BJ (cell line): ENCODE measurements at regions not wholly inside any gene's neighbourhood (a gene's known extent, or its start where the extent isn't known, plus 50 kb on each side); places are given as distances from the start of the nearest gene placed in this dataset.

Experiments
- CTCF ChIA-PET: fragments of 350-600 bp; formaldehyde crosslinking; extraction: SDS; loops from one replicate; lab custom pipeline; 2021; ENCODE audit warnings: antibody characterized with exemption, inconsistent platforms; lab: Yijun Ruan, JAX
- POLR2A ChIA-PET: fragments of 300-600 bp; sonication (Branson Sonifier 250); formaldehyde crosslinking; extraction: SDS; loops from one replicate; lab custom pipeline; 2021; ENCODE audit warnings: antibody characterized with exemption; lab: Charles Lee
- DNase-seq: peaks from one replicate; pipeline ENCODE4 v3.0.0-alpha.2; 2011; ENCODE audit warnings: low read depth
- H3K27me3 ChIP-seq: 2 replicates; pipeline ENCODE4 v1.6.0; 2011; ENCODE audit warnings: low read length; ENCODE audit not compliant: control insufficient read depth, insufficient read depth
- H3K36me3 ChIP-seq: 2 replicates; pipeline ENCODE4 v1.5.1; 2011; ENCODE audit warnings: low read length; ENCODE audit not compliant: control insufficient read depth, insufficient read depth
- H3K4me3 ChIP-seq: 2 replicates; pipeline ENCODE4 v1.5.1; 2011; ENCODE audit warnings: low read depth, mild to moderate bottlenecking, control low read depth, low read length
- CTCF ChIP-seq: IDR thresholded peaks from 2 replicates; pipeline ENCODE4 v1.5.1; 2011; ENCODE audit warnings: low read depth, mild to moderate bottlenecking, control low read depth, inconsistent platforms, low read length, moderate library complexity; ENCODE audit not compliant: insufficient read depth

GRCh38 chr2:53584986-53585385 is 182.6 kb upstream of the CHAC2 start:
- Histone ChIP-seq H3K36me3 (no peaks in the 10 kb centered on the region), H3K4me3 (no peak overlapping the region), H3K27me3 (no peaks in the 10 kb centered on the region)
- CTCF ChIA-PET, result no interaction called here
- POLR2A ChIA-PET, result no interaction called here
- TF ChIP-seq CTCF, result no peak
- no peak for DNase-seq

DNA sequence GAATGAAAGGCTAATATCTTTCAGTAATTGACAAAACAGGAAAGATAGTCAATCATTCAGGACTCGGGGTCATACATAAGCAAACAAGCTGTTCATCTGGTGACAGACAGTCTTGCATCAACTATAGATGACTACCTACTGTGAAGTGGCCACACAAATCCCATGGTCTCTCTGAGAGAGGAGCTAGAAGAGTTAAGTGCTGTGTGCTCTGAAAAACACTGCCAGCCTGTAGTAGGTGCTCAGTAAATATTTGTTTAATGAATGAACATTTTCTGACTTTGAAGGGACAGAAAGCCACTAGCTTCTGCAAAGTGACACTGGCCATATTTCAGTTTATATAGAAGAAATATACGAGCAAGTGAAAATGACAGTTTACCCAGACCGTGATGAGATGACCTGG is 184.0 kb upstream of the CHAC2 start:
- no peak overlapping the region for H3K4me3 ChIP-seq
- ChIA-PET POLR2A (no interaction called here), CTCF (interaction anchor here (0.6 kb wide), 1 partner anchor 1082 kb away, joined by 3 read pairs; no protein-coding TSS in a partner anchor)
- H3K27me3 ChIP-seq, result no peaks in the 10 kb centered on the region
- no peaks in the 10 kb centered on the region for H3K36me3 ChIP-seq
- TF ChIP-seq CTCF, result no peak
- DNase-seq, result no peak

DNA sequence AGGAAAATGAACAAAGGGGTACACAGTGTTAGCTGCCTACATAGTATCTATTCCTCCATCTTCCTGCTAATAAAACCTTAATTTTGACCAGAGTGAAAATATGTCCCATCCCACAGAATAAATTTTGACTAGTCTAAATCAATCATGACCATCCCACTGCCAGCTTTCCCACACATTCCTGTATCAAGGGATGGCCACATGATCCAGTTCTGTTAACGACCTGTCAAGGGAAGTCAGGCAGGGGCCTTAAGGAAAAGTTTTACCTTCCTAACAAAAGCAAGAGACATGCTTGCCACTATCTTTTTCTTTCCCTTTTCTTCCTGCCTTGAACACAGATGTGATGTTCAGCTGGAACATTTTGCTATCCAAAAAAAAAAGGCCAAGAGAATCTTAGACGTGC is 185.0 kb upstream of the CHAC2 start:
- no peak for DNase-seq
- ChIA-PET POLR2A (no interaction called here), CTCF (no interaction called here)
- no peaks in the 10 kb centered on the region for H3K36me3 ChIP-seq
- H3K4me3 ChIP-seq, result no peak overlapping the region
- no peak for TF ChIP-seq CTCF
- no peaks in the 10 kb centered on the region for H3K27me3 ChIP-seq

DNA sequence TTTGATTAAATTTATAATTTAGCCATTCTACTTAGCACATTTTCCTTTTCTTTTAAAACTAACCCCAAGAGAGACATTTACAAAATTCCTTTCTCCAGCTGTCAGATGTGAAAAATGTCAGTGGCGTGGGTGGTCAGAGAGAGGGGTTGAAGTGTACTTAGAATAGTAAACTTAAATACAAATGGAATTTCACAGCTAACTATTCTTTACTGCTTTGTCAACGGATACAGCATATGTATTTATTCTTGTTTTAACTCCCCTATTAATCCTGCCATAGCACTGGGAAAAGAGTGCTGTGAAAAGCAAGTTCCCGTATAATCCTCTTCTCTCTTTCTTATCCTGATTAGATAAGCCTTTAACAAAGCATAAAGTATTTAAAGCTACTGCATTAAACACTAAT is 191.4 kb upstream of the CHAC2 start:
- CTCF ChIA-PET, result no interaction called here
- DNase-seq, result no peak
- no peak overlapping the region for H3K4me3 ChIP-seq
- H3K36me3 ChIP-seq, result no peaks in the 10 kb centered on the region
- TF ChIP-seq CTCF, result no peak
- POLR2A ChIA-PET, result no interaction called here
- no peaks in the 10 kb centered on the region for H3K27me3 ChIP-seq

DNA sequence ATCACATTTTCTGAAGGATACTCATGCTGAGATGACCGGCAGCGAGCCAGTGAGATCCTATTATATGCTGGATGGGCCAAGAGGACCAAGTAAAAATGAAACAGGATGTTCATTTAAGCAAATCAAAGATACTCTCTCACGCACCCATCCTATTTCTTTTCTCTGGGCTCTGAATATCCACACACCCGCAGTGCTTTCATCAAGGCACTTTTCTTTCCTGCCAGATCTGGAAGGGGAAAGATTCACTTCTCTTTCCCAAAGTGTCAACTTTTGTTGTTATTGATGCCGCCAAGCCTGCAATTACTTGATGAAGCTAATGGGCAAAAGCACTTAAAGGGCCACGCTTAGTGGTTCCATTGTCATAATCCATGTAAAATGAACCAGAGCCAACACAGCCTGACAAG is 191.9 kb upstream of the CHAC2 start:
- ChIA-PET POLR2A (no interaction called here), CTCF (no interaction called here)
- Histone ChIP-seq H3K27me3 (no peaks in the 10 kb centered on the region), H3K36me3 (no peaks in the 10 kb centered on the region), H3K4me3 (no peak overlapping the region)
- DNase-seq, result no peak
- TF ChIP-seq CTCF, result no peak
